GM12873 (cell line): ENCODE measurements at regions not wholly inside any gene's neighbourhood (a gene's known extent, or its start where the extent isn't known, plus 50 kb on each side); places are given as distances from the start of the nearest gene placed in this dataset.

Experiments used
- CTCF ChIP-seq: IDR thresholded peaks from 2 replicates; pipeline ENCODE4 v1.5.1; 2012; ENCODE audit warnings: low read depth, mild to moderate bottlenecking, moderate library complexity, low read length, control low read depth; ENCODE audit not compliant: insufficient read depth; ENCODE audit errors: missing control alignments

GRCh38 chr20:40565001-40565681 lies 123.9 kb downstream of the MAFB start:
- TF ChIP-seq CTCF: no peak

GRCh38 chr20:40563296-40563950 lies 125.6 kb downstream of the MAFB start:
- TF ChIP-seq CTCF: no peak

GRCh38 chr20:40562031-40562430 lies 127.0 kb downstream of the MAFB start:
- no peak for TF ChIP-seq CTCF

GRCh38 chr20:40561187-40561586 lies 127.8 kb downstream of the MAFB start:
- no peak for TF ChIP-seq CTCF

GRCh38 chr20:40558212-40558611 lies 130.8 kb downstream of the MAFB start:
- no peak for TF ChIP-seq CTCF

GRCh38 chr20:40551125-40551530 lies 137.9 kb downstream of the MAFB start:
- no peak for TF ChIP-seq CTCF

- TF ChIP-seq CTCF: no peak
Measured at GRCh38 chr20:40547483-40548091, 141.4 kb downstream of the MAFB start.
